HG03095 (cell line): ENCODE measurements at regions not wholly inside any gene's neighbourhood (a gene's known extent, or its start where the extent isn't known, plus 50 kb on each side); places are given as distances from the start of the nearest gene placed in this dataset.

ENCODE experiments used
- ATAC-seq: cut with Tn5 transposase; IDR thresholded peaks from one replicate; pipeline ENCODE4 v1.9.1; 2021; ENCODE audit warnings: moderate library complexity; ENCODE audit not compliant: unreplicated experiment

DNA sequence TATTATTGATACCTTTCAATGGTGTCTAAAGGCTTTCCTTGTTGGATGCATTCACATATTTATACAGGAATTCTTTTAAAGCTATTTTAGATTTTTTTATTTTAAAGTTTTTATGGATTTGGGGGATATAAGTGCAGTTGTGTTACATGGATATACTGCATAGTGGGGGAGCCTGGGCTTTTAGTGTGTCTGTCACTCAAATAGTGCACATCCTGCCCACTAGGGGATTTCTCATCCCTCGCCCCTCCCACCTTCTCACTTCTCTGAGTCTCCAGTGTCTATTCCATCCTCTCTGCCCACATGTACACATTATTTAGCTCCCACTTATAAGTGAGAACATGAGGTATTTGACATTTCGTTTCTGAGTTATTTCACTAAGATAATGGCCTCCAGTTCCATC is 154.0 kb upstream of the MKI67 start:
- no peak for ATAC-seq

DNA sequence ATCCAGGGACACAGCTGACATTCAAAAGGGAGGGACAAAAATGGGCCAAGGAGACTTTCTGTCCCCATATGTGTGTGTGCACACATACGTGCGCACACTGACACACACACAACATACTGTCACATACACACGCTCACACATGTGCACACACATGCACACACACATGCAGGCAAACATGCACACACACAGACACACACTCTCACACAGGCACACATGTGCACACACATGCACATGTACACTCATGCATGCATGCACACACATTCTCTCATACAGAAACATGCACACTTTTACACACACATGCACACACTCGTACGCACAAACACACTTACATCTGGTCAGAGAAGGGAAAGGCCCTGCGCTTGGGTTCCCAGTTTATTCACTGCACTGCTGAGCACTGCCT is 155.1 kb upstream of the MKI67 start:
- ATAC-seq = no peak

GRCh38 chr10:128281861-128282260 is 155.6 kb upstream of the MKI67 start:
- ATAC-seq = no peak

DNA sequence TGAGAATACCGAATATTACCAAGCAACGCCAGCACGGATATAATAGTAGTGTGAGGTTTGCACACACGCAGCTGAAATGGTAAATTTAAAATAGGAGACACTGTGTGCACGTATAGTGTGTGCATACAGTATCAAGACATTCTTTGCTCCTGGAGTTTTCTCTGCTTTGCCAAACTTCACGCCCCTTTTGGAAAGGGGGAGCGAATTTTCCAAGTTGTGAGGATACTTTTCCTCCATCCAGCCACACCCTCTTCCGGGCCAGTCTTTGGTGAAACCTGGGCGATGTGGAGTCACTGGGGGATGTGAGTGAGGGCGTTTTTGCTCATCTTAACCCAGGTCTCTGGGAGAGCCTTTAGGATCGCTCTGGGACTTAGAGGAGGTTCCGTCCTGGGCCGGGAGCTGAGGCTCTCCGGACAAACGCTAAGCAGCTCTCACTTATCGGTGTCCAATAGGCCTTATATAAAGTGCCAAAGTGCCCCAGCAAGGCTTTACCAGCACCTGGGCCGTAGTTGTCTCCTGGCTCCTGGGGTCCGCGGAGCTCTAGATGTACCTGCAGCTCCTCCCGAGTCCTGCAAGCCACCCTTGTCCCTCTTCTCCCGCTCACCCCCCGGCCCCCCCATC is 160.0 kb upstream of the MKI67 start:
- no peak for ATAC-seq

- ATAC-seq = no peak
Observed at GRCh38 chr10:128286762-128287500, 160.7 kb upstream of the MKI67 start.

DNA sequence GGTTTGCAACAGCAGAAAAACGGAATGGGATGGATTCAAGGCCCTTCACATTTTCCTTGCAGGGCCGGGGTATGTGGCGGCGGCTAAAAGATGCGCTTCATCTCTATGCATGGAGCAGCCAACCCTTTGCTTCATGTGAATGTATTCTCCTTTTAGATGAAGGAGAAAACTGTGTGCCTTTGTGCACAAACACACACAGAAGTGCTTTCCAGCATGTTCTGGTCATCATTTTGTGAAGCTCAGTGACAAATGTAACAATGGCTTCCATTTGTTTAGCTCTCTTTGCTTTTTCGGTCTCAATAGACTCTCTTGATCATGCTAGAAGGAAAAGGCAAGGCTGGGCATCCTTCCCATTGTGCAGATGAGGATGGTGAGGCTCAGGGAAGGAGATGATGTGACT is 161.7 kb upstream of the MKI67 start:
- ATAC-seq = no peak

DNA sequence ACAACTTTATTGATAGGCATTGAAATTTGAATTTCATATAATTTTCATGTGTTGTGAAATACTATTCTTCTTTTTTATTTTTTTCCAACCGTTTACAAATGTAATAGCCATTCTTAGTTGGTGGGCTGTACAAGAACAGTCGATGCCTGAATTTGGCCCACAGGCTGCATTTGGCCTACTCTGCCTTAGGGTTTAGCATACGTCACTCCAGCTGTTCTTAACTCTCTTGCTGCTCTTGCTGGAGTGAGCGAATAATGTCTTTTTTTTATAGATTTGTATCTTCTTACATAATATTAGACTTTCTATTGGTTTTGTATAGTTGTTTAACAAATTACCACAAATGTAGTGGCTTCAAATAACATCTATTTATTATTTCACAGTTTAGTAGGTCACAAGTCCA is 163.4 kb upstream of the MKI67 start:
- ATAC-seq = no peak

DNA sequence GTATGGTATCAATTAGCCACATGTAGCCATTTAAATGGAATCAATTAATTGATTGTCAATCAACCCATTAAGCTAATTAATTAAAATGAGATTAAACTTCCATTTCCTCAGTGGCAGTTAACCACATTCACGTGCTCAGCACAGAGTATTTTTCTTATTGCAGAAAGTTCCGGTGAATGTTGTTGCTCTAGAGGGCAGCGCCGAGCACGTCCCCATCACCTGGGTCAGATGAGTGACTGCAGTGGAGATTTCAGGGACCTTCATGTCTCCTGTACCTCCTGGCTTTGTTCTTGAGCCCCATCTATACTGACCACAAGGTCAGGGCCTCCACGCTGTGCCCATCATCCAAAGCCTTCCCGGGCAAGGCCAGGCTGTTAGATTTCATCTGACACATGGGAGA is 168.8 kb upstream of the MKI67 start:
- no peak for ATAC-seq

- no peak for ATAC-seq
Observed at GRCh38 chr10:128296253-128297007, 170.2 kb upstream of the MKI67 start.

GRCh38 chr10:128297709-128298378 is 171.6 kb upstream of the MKI67 start:
- no peak for ATAC-seq

- ATAC-seq = no peak
Observed at GRCh38 chr10:128298587-128298986, 172.4 kb upstream of the MKI67 start.

- no peak for ATAC-seq
Observed at GRCh38 chr10:128300290-128300824, 174.1 kb upstream of the MKI67 start.

- ATAC-seq = no peak
Observed at GRCh38 chr10:128301051-128301450, 174.8 kb upstream of the MKI67 start.

DNA sequence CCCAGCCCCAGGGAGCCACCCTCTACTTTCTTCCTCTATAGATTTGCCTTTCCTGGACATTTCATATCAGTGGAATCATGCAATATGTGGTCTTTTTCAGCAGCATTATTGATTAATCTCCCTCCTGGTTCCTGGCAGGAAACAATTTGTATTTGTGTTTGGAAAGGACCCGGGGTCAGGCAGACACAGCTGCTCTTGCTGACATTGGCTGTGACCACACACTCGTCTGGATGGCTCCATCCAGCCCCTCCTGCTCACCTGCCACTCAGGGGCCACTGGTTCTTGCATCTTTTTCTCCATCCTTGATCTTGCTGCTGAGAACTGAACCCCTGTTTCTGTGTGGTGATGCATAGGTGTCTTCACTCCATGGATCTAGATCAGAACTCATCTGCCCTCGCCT is 176.6 kb upstream of the MKI67 start:
- no peak for ATAC-seq

- ATAC-seq = no peak
Observed at GRCh38 chr10:128304271-128304670, 178.0 kb upstream of the MKI67 start.

- ATAC-seq = no peak
Observed at GRCh38 chr10:128305601-128306345, 179.6 kb upstream of the MKI67 start.

DNA sequence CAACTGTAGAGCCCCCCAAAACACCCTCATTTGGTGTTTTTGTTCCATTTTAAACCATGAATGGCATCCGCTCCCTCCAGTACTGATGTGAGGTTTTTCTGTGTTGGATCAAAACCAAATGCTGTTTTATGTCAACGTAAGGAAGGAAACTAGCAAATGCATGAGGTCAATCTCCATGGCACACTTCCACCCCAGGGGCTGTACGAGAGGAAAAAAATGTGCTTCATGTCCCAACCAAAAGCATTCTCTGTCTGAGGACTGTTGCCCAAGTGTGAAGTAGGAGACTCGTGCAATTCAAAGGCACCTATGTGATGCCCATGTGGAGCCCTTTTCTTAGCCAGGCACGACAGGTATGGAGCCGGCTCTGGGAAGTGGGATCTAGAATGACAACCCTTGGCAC is 180.3 kb upstream of the MKI67 start:
- ATAC-seq = no peak

DNA sequence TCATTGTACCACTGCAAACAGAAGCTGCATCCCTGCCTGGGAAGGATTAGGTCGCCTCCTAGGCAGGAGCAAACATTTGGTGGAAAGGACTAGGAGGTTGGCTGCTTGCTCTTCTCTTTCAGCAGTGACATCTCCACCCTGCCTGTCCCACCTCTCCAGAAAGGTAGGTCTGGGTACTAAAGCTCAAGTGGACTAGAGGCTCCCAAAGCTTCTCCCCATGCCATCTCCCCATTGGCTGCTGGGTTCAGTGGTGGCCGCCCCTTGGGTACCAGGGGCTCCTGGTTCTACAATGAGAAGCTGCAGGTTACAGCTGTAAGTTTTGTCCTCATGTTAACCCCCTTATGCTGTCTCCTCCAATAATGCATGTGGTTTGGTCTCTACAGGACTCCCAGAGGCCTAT is 180.7 kb upstream of the MKI67 start:
- ATAC-seq = no peak

DNA sequence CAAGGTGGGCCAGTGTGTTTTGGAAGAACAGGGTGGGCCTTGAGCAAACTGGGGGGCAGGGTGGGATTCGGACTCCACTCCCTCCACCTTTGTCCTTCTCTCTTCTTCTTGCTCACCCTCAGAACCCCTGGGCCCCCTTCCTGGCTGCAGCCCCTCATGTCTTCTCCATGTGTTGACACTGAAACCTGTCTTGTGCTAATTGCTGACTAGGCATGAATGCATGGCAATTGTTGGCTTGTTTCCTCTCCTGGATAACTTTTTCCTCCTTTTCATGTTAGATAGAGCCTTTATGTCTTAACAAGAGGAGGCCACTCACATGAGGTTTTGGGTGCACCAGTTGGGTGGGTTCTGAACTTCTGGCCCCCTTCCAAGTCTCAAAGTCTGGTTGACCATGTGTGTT is 181.6 kb upstream of the MKI67 start:
- no peak for ATAC-seq

DNA sequence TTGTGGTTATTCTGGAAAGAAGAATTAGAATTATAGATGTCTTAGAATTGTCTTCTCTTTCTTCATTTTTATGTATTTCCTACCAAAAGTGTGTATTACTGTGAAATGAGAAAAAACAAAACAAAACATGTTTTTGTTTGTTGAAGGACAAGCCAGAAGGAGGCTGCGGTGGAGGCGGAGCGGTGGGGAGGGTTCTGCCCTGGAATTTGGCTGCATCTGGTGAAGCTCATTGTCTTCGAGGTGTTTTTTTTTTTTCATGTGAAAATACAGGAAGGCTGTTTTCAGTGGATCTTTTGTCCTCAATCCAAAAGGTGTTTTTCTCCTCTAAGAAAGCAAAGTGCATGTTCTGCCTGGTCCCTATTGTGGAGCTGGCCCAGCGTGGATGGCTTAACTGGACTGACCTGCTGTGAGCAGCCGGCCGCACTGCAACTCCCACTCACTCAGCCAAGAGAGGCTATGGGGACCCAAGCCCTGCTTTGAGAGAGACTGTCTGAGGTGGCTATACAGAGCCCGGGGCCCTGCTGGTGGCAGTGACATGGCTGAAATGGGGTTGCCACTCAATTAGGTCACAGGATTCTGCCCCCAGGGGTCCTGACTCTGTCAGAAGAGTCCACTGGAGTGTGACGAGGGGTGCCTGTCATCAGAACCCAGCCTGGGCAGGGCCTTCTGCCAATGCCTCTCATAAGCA is 184.9 kb upstream of the MKI67 start:
- ATAC-seq = no peak
